GM12878 (cell line): ENCODE measurements at regions not wholly inside any gene's neighbourhood (a gene's known extent, or its start where the extent isn't known, plus 50 kb on each side); places are given as distances from the start of the nearest gene placed in this dataset.

Source experiments
- ATAC-seq: fragments of 200-7000 bp; cut with Tn5 transposase; 3 replicates; pipeline ENCODE4 v1.9.1; 2020; ENCODE audit warnings: mild to moderate bottlenecking, moderate library complexity
- BruUV-seq: library from RNA; stranded (reverse); fragments of 400-500 nt; replicated peaks from 2 replicates; lab custom pipeline; 2021; lab: Mats Ljungman, UMichigan
- CTCF ChIA-PET: fragments of 300-600 bp; sonication (Branson Sonifier 250); formaldehyde crosslinking; extraction: SDS; loops from one replicate; lab custom pipeline; 2021; ENCODE audit warnings: inconsistent platforms; lab: Yijun Ruan, JAX
- POLR2A ChIA-PET: fragments of 350-600 bp; formaldehyde crosslinking; extraction: SDS; loops from one replicate; lab custom pipeline; 2021; ENCODE audit warnings: inconsistent platforms; lab: Charles Lee
- RAD21 ChIA-PET: fragments of 300-600 bp; sonication (Branson Sonifier 250); formaldehyde crosslinking; loops from one replicate; lab custom pipeline; 2023; ENCODE audit warnings: antibody characterized with exemption; ENCODE audit not compliant: unreplicated experiment; lab: Charles Lee
- SMC1A ChIA-PET: fragments of 300-600 bp; sonication (Branson Sonifier 250); formaldehyde crosslinking; loops from one replicate; lab custom pipeline; 2023; ENCODE audit not compliant: unreplicated experiment, uncharacterized antibody; lab: Charles Lee
- DNase-seq: peaks from one replicate; pipeline ENCODE4 v3.0.0-alpha.2; 2011; ENCODE audit warnings: low read depth, low spot score
- FAIRE-seq: peaks from 3 replicates; lab custom pipeline; 2011; peaks lifted over from hg19 to GRCh38; lab: Jason Lieb, UNC
- H2AFZ ChIP-seq: 2 replicates; pipeline ENCODE4 v1.6.0; 2011; ENCODE audit warnings: low read depth, low read length, control low read depth; ENCODE audit not compliant: control insufficient read depth
- H3K27ac ChIP-seq: 2 replicates; pipeline ENCODE4 v1.5.1; 2011; ENCODE audit warnings: control low read depth; ENCODE audit not compliant: control insufficient read depth, insufficient read depth
- H3K27me3 ChIP-seq, 2 experiments: replicated peaks in 1 of 2; 2 replicates each; pipeline versions ENCODE4 v1.6.0 to v1.6.1; 2011; ENCODE audit warnings: low read length in 1 of 2; ENCODE audit not compliant: control insufficient read depth in 2 of 2, insufficient read depth in 2 of 2
- H3K36me3 ChIP-seq, 2 experiments: 2 replicates each; pipeline ENCODE4 v1.5.1; 2011; ENCODE audit warnings: low read length in 1 of 2; ENCODE audit not compliant: control insufficient read depth in 2 of 2, insufficient read depth in 2 of 2
- H3K4me1 ChIP-seq: 2 replicates; pipeline ENCODE4 v1.6.1; 2011; ENCODE audit warnings: mild to moderate bottlenecking, low read length, moderate library complexity, mixed read lengths; ENCODE audit not compliant: control insufficient read depth, insufficient read depth
- H3K4me2 ChIP-seq: 2 replicates; pipeline ENCODE4 v1.6.0; 2011; ENCODE audit warnings: control low read depth; ENCODE audit not compliant: control insufficient read depth, insufficient read depth
- H3K4me3 ChIP-seq: fragments of 200-600 bp; sonication (generic); 2 replicates; pipeline ENCODE4 v1.5.1; 2016
- H3K79me2 ChIP-seq: 2 replicates; pipeline ENCODE4 v1.6.0; 2011; ENCODE audit warnings: low read length; ENCODE audit not compliant: control insufficient read depth, insufficient read depth
- H3K9ac ChIP-seq: 2 replicates; pipeline ENCODE4 v1.8.0; 2011; ENCODE audit warnings: low read length, control low read depth, mixed read lengths; ENCODE audit not compliant: control insufficient read depth, insufficient read depth
- H3K9me3 ChIP-seq: replicated peaks from 3 replicates; pipeline ENCODE4 v1.5.1; 2011; ENCODE audit warnings: mild to moderate bottlenecking, low read length; ENCODE audit not compliant: control insufficient read depth, insufficient read depth
- H4K20me1 ChIP-seq: 2 replicates; pipeline ENCODE4 v1.6.0; 2011; ENCODE audit not compliant: control insufficient read depth, insufficient read depth
- NKRF ChIP-seq: fragments of 450-650 bp; conservative IDR thresholded peaks from 2 replicates; pipeline ENCODE4 v1.6.1; 2017; ENCODE audit warnings: mild to moderate bottlenecking, moderate library complexity
- PML ChIP-seq: IDR thresholded peaks from 2 replicates; pipeline ENCODE4 v1.6.1; 2012; ENCODE audit warnings: low read length, inconsistent platforms
- RAD51 ChIP-seq: fragments of 450-650 bp; IDR thresholded peaks from 2 replicates; pipeline ENCODE4 v1.6.1; 2016; ENCODE audit warnings: moderate library complexity, mild to moderate bottlenecking, inconsistent platforms
- ZBTB40 ChIP-seq: fragments of 450-650 bp; IDR thresholded peaks from 2 replicates; pipeline ENCODE4 v1.6.1; 2016; ENCODE audit warnings: mild to moderate bottlenecking, moderate library complexity, borderline replicate concordance
- WGBS: methylation state at CpG from one replicate; pipeline ENCODE4 v1.1.6; 2016; ENCODE audit warnings: low lambda C conversion rate; ENCODE audit not compliant: insufficient replicate concordance, insufficient coverage; ENCODE audit errors: missing lambda C conversion rate; 5-methylcytosine and 5-hydroxymethylcytosine counted together
- in situ Hi-C: fragments of 300-500 bp; cut with MboI; formaldehyde crosslinking; loops from 9 replicates; pipeline ENCODE4 v1.14.3; 2018; ENCODE audit warnings: mixed read lengths
- intact Hi-C: fragments of 100-400 bp; cut with micrococcal nuclease; formaldehyde crosslinking; loops from one replicate; pipeline ENCODE4 v1.14.2; 2022; ENCODE audit not compliant: unreplicated experiment

GRCh38 chr14:82502043-82502442 is 968.4 kb upstream of the SEL1L start:
- H4K20me1 ChIP-seq = no peaks in the 10 kb centered on the region
- FAIRE-seq (no peak), DNase-seq (no peak), ATAC-seq (no peak)
- no peak overlapping the region for H3K4me3 ChIP-seq
- no TSS peak for BruUV-seq
- intact Hi-C loops (no loop called here), in situ Hi-C loops (no loop called here)
- no peaks in the 10 kb centered on the region for H3K79me2 ChIP-seq
- no peak overlapping the region for H2AFZ ChIP-seq
- ChIA-PET CTCF (no interaction called here), SMC1A (no interaction called here), RAD21 (no interaction called here), POLR2A (no interaction called here)
- 12% methylated on average over 4 of the region's 4 CpGs for WGBS
- H3K4me2 ChIP-seq = no peak overlapping the region
- TF ChIP-seq ZBTB40 (no peak), RAD51 (peak; percentile 49; the same call in 1 of the 2 replicates)
- no peak overlapping the region for H3K27ac ChIP-seq
- no peaks in the 10 kb centered on the region for H3K9me3 ChIP-seq
- H3K4me1 ChIP-seq = no peaks in the 10 kb centered on the region
- no peaks in the 10 kb centered on the region for H3K36me3 ChIP-seq
- H3K27me3 ChIP-seq = no peaks in the 10 kb centered on the region
- no peak overlapping the region for H3K9ac ChIP-seq

DNA sequence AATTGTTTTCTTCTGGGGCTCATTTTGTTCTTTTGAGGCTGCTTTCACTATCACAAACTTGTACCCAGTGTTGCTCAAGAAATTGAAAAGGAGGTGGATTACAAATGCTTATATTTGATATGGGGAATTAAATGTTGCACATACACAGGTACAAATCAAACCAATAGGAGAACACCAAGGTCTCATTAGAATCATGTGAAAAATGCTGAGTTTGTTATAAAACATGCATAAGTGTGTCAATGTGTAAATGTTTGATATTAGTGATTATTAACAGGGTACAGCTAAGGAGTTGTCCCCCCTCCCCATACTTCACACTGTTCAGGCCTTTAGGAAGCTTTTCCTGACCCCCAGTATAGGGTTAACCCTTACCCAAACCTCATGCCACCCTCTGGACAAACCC is 971.2 kb upstream of the SEL1L start:
- ChIA-PET SMC1A (no interaction called here), POLR2A (no interaction called here), CTCF (no interaction called here), RAD21 (no interaction called here)
- no peak for DNase-seq
- no peaks in the 10 kb centered on the region for H4K20me1 ChIP-seq
- in situ Hi-C loops (no loop called here), intact Hi-C loops (no loop called here)
- no peaks in the 10 kb centered on the region for H3K4me1 ChIP-seq
- no peak for ATAC-seq
- no peaks in the 10 kb centered on the region for H3K36me3 ChIP-seq
- no peak overlapping the region for H3K9ac ChIP-seq
- H3K4me2 ChIP-seq = no peak overlapping the region
- H2AFZ ChIP-seq = no peak overlapping the region
- TF ChIP-seq PML = no peak
- TF ChIP-seq NKRF = no peak
- FAIRE-seq = no peak
- no TSS peak for BruUV-seq
- H3K9me3 ChIP-seq = no peaks in the 10 kb centered on the region
- no peaks in the 10 kb centered on the region for H3K79me2 ChIP-seq
- H3K27ac ChIP-seq = no peak overlapping the region
- H3K4me3 ChIP-seq = no peak overlapping the region
- no peaks in the 10 kb centered on the region for H3K27me3 ChIP-seq
